Left ventricle myocardium inferior (tissue), 1 donor: ENCODE measurements at regions not wholly inside any gene's neighbourhood (a gene's known extent, or its start where the extent isn't known, plus 50 kb on each side); places are given as distances from the start of the nearest gene placed in this dataset.
"Not testable (repeated sequence)": the region's sequence is repeated elsewhere in the genome, so short reads cannot be mapped to it uniquely, and the experiment has no call there.

Experiments
- DNase-seq: peaks from one replicate; pipeline ENCODE4 v3.0.0-alpha.2; 2020
- H3K27ac ChIP-seq: fragments of 200-600 bp; replicated peaks from 2 replicates; pipeline ENCODE4 v1.8.0; 2021
- H3K27me3 ChIP-seq: fragments of 200-600 bp; 2 replicates; pipeline ENCODE4 v1.8.0; 2021; ENCODE audit warnings: low read depth
- H3K36me3 ChIP-seq: fragments of 200-600 bp; 2 replicates; pipeline ENCODE4 v1.8.0; 2021
- H3K4me1 ChIP-seq: fragments of 200-600 bp; 2 replicates; pipeline ENCODE4 v1.8.0; 2021
- H3K4me3 ChIP-seq: fragments of 200-600 bp; 2 replicates; pipeline ENCODE4 v1.8.0; 2021; ENCODE audit warnings: mild to moderate bottlenecking, moderate library complexity
- H3K9me3 ChIP-seq: fragments of 200-600 bp; replicated peaks from 2 replicates; pipeline ENCODE4 v1.8.0; 2021
- CTCF ChIP-seq: fragments of 200-600 bp; IDR thresholded peaks from 2 replicates; pipeline ENCODE4 v1.8.0; 2021; ENCODE audit warnings: antibody characterized with exemption, mild to moderate bottlenecking, borderline replicate concordance
- intact Hi-C: fragments of 100-400 bp; cut with micrococcal nuclease; formaldehyde crosslinking; loops from one replicate; pipeline ENCODE4 v1.11.0; 2022
- donor health status: DM: no; HTN: yes; CAD: no; lungs with severe emphysema.

GRCh38 chr3:98711426-98711825 is 51.7 kb upstream of the ST3GAL6 start:
- TF ChIP-seq CTCF: no peak
- DNase-seq: no peak
- intact Hi-C loops: no loop called here
- Histone ChIP-seq H3K4me3 (no peak overlapping the region), H3K36me3 (no peaks in the 10 kb centered on the region), H3K27me3 (no peaks in the 10 kb centered on the region), H3K4me1 (peaks cover 20% of the 10 kb centered on the region), H3K27ac (no peak overlapping the region), H3K9me3 (no peaks in the 10 kb centered on the region)

GRCh38 chr3:98712726-98713125 is 50.4 kb upstream of the ST3GAL6 start:
- intact Hi-C loops: no loop called here
- H3K36me3 ChIP-seq: no peaks in the 10 kb centered on the region
- H3K9me3 ChIP-seq: no peaks in the 10 kb centered on the region
- no peak overlapping the region for H3K27ac ChIP-seq
- H3K27me3 ChIP-seq: no peaks in the 10 kb centered on the region
- no peak for TF ChIP-seq CTCF
- no peak overlapping the region for H3K4me3 ChIP-seq
- DNase-seq: no peak
- peaks cover 20% of the 10 kb centered on the region for H3K4me1 ChIP-seq

GRCh38 chr3:98713332-98713731 is 49.8 kb upstream of the ST3GAL6 start:
- H3K4me3 ChIP-seq, intact Hi-C loops, DNase-seq, H3K27me3 ChIP-seq, H3K27ac ChIP-seq, H3K36me3 ChIP-seq, H3K9me3 ChIP-seq: not testable (repeated sequence)
- peaks cover 20% of the 10 kb centered on the region for H3K4me1 ChIP-seq
